ENCODE measurements at regions not wholly inside any gene's neighbourhood (a gene's known extent, or its start where the extent isn't known, plus 50 kb on each side); places are given as distances from the start of the nearest gene placed in this dataset.

DNA sequence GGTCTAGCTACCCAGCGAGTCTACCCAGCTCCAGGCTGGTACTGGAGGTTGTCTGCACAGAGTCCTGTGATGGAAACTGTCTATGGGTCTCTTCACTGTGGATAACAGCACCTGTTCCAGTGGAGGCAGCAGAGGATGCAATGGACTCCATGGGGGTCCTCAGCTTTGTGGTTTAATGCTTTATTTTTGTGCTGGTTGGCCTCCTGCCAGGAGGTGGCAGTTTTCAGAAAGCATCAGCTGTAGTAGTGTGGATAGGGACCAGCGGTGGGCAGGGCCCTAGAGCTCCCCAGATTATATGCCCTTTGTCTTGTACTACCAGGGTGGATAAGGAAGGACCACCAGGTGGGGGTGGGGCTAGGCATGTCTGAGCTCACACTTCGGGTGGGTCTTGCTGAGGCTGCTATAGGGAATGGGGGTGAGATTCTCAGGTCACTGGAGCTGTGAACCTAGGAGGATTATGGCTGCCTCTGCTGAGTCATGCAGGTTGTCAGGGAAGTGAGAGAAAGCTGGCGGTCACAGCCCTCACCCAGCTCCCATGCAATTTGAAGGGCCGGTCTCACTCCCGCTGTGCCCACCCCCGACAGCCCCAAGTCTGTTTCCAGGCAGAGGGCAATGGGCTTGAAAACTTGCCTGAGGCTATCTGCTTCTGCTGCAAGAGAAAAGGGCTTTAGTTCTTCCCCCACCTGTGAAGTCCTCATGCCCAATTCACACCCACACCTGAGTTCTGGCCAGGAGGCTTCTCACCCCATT lies 397.1 kb downstream of the TLE1 start:
- DNase-seq (ENCODE audit: low read depth in 4 of 4, low spot score in 3 of 4) = no peak

DNA sequence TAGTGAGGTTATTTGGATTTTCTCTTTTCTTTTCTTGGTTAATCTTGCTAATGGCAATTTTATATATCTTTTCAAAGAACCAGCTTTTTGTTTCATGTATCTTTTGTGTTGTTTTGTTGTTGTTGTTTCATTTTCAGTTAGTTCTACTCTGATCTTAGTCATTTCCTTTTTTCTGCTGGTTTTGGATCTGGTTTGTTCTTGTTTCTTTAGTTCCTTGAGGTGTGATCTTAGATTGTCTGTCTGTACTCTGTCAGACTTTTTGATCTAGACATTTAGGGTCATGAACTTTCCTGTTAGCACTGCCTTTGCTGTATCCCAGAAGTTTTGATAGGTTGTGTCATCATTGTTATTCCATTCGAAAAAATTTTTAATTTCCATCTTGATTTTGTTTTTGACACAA lies 399.7 kb downstream of the TLE1 start:
- no peak for DNase-seq (ENCODE audit: low read depth in 4 of 4, low spot score in 3 of 4)

DNA sequence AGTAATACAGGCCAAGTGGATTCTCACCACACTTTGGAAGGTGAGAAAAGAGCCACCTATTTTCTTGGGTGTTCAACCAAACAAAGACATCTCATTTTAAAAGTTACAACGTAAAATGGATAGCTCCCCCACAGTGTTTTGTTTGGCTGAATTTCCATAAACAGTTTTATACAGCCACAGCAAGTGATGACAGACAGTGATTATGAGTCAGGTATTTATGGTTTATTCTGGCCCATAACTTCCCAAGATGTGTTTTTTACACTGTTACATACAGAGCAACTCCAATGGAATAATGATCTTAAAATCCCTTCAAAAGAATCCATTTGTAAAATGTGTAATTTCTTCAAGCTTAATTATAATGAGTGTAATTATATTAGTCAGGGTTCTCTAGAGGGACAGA lies 421.3 kb downstream of the TLE1 start:
- no peak for DNase-seq (ENCODE audit: low read depth in 4 of 4, low spot score in 3 of 4)

DNA sequence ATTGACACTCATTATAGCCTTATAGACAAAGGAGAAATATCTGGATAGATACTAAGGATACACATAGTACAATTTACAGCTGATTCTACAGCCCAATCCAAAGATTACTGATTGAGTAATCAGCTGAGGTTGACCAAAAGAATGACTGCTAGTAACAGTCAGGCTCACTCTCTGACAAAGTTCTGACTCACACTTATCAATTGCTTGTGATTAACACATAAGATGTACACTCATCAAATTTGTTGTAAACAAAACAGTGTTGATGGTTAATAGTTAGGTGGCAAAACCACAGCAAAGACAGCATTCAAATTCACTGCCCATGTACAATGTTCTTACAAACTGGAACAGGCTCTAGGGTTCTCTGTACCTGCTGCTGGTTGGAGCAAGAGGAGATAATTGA lies 422.7 kb downstream of the TLE1 start:
- no peak for DNase-seq (ENCODE audit: low read depth in 4 of 4, low spot score in 3 of 4)

DNA sequence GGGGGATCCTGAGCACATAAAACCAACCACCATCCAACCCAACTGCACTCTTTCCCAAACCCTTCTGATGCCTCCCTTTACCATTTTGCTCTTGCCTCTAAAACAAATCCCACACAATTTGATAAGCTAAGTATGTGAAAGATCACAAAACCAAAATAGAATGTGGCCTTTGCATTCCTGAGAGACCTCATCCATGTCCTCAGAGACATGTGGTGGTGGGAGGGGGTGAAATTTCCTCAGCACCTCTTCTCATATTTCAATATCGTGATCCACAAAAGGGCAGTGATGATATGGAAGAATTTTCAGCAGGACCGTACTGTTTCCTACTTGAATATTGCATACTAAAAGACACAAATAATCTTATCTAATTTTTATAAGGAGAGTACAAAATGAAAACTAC lies 423.3 kb downstream of the TLE1 start:
- DNase-seq (ENCODE audit: low read depth in 4 of 4, low spot score in 3 of 4) = no peak

DNA sequence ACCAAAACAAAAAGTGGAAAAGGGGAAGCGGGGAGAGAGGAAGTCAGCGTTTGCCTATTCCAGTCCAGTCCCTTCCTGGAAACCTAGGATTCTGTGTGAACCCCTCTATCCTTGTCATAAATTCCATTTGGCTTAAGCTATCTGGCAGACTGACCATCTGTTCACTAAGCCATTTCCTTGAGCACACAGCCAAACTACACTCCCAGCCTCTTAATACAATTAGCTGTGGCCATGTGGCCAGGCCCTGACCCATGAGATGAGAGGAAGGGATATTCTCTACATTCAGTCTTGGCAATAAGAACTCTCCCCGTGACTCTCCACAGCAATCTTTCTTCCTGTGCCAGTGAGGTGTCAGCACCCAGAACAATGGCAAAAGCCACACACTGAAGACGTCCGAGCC lies 424.8 kb downstream of the TLE1 start:
- DNase-seq (ENCODE audit: low read depth in 4 of 4, low spot score in 3 of 4) = no peak

DNA sequence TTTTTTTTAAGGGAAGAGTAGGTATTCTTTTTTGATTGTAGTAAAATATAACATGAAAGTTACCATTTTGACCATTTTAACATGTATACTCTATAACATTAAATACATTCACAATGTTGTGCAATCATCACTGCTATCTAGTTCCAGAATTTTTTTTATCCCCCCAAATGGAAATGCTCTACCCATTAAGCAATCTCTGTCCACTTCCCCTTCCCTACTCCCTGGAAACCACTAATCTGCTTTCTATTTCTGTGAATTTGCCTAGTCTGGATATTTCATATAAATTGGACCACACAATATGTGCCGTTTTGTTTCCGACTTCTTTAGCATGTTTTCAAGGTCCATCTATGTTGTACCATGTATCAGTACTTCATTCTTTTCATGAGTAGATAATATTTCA lies 429.5 kb downstream of the TLE1 start:
- no peak for DNase-seq (ENCODE audit: low read depth in 4 of 4, low spot score in 3 of 4)

DNA sequence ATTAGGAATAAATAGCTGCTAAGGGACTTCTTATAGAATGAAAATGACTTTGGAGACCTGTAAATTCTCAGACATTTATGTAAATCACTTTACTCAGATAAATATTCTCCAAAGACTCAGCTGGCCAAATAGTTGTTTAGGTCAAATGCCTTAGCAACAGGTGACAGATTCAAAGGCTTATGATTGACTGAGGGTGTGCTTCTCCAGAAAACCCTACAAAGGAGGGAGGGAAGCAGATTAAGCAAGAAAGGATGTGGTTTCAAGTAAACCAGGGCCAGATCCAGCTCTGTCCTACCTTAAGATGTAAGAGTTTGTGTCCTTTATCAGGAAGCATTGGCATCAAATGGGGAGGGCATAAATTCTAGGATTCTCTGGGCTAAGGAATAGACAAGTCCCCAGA lies 433.0 kb downstream of the TLE1 start:
- no peak for DNase-seq (ENCODE audit: low read depth in 4 of 4, low spot score in 3 of 4)

DNA sequence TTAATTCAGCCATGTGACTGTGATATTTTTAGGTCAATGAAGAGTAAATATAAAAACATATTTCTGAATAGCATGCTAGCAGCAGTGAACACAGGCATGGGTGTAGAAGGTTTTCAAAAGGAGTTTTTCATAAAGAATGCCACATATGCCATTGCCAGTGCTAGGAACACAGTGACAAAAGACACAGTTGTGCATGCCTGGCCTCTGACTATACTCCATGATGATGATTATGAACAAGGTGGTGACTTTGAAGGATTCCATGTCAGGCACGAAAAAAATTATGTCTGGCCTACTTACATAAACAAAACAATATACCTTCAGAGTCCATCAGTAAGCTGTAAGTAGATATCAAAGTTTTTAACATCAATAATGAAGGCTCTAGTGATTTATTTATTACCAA lies 438.7 kb downstream of the TLE1 start:
- DNase-seq (ENCODE audit: low read depth in 4 of 4, low spot score in 3 of 4) = no peak

DNA sequence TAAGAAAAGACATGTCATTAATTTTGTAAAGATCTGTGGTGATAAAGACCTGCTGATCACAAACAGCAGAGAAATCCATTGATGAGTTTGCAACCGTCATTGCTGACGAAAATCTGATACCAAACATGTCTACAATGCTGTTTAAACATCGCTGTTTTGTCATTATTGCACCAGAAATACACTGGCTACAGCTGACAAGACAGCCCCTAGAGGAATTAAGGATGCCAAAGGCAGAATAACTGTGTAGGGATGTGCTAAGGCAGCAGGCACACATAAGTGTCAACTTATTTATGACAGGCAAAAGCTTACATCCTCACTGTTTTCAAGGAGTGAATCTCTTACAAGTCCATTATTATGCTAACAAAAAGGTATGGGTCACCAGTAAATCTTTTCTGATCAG lies 439.3 kb downstream of the TLE1 start:
- DNase-seq (ENCODE audit: low read depth in 4 of 4, low spot score in 3 of 4) = no peak

DNA sequence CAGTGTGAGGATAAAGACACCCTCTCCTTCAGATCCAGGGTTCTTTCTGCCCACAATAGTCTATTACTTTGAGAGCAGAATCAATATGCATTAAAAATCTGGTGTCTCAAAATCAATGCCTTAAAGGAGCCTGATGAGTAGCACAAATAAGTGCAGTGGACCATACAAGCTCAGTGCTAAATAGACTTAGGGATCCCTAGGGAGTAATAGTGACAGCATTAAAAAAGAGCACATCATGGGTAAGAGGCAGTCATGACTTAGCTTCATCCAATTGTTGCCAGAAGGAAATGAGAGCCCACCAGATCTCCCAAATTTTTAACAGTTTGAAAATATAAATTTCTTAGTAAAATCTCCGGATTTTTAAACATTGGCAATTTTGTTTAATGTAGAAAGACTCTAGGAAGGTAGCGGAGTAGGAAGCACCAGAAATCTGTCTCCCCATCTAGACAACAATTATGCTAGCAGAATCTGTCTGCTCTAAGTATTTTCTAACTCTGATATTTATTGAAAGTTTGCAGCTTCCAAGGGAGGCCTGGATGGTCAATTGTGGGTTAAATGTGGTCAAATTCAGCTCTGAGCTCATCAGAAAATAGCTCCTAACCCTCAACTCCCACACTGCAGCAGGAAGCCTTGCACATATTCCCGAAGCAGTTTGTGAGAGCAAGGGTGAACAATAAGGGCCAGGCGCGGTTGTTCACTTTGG lies 443.9 kb downstream of the TLE1 start:
- DNase-seq (ENCODE audit: low read depth in 4 of 4, low spot score in 3 of 4) = no peak

DNA sequence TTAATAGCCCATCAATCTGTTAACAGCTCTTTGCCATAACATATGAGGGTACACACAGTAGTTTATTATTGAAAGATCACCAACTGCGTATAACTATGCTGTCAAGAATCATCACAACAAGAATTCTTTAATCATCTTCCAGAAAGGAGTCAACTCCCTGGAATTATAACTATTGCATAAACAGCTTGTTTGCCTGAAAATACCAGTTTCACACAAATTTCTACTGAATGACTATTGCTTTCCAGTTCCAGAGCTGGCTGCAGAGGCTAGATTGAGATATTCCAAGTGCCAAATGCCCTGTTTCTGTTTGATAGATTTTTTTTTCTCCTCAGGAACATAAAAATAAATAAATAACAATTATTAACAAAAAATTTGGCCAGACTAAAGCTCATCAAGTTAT lies 444.7 kb downstream of the TLE1 start:
- no peak for DNase-seq (ENCODE audit: low read depth in 4 of 4, low spot score in 3 of 4)

DNA sequence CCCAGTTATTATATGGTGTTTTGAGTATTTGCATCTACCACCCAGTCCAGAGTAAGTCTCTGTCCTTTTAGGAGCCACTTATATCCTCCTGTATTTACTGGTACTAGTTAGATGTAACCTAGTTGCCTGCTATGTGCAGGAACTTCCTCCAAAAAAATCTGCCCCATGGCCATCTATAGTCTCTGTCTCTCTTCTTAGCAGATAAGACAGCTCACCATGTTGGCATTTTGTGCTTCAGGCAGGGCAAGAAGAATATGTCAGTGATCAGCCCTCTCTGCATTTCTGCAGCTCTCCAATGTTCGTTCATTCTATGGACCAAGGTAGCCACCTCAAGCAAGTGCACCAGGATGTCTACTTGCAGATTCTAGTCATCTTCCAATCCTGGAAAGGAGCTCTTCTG lies 446.5 kb downstream of the TLE1 start:
- no peak for DNase-seq (ENCODE audit: low read depth in 4 of 4, low spot score in 3 of 4)

DNA sequence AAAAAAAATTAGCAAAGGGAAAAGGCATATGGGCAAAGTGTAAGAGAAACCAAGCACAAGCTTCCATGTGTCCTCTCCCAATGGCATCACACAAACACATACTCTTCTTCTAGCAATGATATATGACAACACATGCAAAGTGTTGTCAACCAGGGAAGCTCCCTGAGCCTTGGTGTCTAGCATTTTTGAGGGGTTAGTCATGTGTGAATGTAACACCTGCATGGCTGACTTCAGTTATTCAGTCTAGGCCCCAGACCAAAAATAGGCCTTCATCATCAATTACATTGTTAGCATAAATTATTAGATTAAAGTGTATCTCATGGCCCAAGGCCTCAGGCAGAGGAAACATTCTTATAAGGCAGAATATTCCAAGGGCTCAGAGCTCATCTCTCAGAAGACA lies 450.0 kb downstream of the TLE1 start:
- DNase-seq (ENCODE audit: low read depth in 4 of 4, low spot score in 3 of 4) = no peak

DNA sequence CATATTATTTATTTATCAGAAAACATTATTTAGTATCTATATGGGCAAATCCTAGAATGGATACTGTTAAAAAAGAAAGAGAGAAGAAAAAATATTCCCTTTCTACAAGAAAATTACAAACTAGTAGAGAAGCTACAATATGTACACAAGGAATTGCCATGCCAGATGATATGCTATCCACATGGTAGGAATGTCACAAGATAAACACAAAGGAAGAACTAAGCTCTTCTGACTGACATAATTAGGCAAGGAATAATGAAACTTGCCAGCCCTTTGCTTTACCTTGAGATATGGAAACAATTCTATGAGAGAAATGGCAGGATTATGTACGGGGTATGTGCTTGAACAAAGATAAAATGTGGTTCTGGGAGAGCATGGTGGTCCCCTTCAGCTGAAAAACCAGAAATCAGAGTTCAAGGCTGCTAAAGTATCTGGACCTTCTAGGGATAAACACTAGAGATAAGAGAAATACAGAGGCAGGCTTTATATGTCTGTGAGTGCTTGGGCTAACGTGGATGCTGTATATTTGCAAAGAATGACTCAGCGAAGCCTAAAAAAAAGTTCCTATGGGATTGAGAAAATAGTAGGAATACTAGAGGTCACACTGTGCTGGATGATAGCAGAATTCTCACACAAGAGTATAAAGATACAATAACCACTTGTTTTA lies 451.6 kb downstream of the TLE1 start:
- DNase-seq (ENCODE audit: low read depth in 4 of 4, low spot score in 3 of 4) = no peak

DNA sequence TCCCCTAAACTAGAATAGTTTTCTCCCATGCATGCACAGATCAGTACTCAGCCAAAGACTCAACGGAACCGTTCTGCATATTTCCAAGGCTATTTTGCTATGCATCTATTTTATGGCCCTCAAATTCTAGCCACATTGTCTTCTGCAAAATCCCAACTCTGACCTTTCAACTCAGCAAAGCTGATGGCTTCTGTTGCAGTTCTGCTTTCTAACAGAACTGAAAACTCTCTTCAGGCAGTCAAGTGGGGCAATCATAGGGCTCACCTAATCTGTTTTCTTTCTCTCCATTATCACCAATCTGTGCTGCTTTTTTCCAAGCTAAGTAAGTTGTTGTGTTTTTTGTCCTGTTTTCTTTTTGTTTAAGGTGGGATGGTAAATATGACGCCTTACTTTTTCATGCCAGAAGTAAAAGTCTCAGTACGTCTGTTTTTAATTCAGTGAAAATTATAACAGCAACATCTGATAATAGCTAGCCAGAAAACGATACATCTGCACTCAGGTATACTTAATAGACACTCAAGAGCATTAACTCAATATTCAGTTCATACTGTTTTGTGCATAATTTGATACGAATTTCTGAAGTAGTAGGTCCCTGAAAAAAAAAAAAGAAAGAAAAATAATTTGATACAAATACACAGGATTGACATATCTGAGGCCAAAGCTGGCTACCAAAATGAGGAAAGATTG lies 454.3 kb downstream of the TLE1 start:
- DNase-seq (ENCODE audit: low read depth in 4 of 4, low spot score in 3 of 4) = no peak

DNA sequence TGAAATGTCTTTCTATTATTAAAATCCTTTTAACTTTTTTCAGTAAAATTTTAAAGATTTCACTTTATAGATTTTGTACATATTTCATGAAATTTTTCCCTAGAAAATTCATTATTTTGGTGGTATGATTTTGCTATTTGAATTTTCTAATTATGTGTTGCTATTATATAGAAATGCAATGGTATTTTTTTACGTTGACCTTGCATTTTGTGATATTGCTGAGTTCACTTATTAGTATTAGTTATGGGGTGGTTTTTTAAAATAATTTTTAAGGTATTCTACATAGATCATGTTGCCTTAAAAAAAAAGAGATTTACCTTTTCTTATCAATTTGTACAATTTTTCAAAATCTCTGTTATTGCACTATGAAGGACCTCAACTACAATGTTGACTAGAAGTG lies 458.3 kb downstream of the TLE1 start:
- DNase-seq (ENCODE audit: low read depth in 4 of 4, low spot score in 3 of 4) = no peak

DNA sequence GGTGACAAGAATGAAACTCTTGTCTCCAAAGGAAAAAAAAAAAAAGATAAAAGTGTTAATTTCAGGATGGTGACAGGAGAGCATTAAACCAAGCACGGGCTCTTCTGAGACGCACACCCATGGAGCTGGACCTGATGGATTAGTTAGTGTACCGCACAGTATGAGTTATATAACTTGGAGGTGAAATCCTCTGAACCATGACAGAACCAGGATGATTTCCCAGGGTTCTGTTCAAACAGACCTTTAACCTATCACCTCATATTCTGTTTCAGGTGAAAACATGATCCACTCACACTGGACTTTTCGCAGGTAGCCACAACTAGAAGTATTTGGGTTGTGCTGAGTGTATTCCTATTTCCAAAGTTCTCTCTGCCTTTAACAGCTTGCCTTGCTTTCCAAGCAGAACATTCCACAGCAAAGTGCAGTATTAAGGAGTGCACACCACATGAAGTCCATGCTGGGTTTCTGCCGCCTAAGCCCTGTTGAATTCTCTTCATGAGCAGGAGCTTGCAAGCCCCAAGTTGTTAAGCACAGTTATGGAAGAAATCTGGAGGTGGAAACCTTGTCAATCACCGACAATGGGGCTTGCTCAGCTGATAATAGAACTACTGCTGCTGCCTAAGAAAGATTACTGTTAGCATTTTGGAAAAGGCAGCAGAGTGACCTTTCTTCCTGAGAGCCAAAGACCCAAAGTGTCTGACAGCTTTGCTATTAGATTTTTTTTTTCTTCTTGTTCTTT lies 461.7 kb downstream of the TLE1 start:
- no peak for DNase-seq (ENCODE audit: low read depth in 4 of 4, low spot score in 3 of 4)

DNA sequence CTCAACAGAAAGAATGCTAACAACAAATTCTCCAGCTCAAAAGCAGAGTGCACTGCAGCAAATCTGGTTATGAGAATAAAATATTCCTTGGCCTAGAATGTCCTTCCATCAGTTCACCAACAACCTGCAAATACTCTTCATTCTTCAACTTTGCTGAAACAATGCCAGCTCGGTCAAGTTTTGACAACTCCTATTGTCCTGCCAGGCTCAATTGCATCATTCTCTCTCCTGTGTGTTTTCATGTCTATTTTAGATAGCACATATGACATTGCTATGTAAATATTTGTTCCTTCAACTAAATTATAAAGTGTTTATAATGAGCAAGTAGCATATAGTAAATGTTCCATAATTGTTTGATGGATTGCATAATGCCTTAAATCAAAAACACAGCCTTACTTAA lies 463.8 kb downstream of the TLE1 start:
- no peak for DNase-seq (ENCODE audit: low read depth in 4 of 4, low spot score in 3 of 4)

DNA sequence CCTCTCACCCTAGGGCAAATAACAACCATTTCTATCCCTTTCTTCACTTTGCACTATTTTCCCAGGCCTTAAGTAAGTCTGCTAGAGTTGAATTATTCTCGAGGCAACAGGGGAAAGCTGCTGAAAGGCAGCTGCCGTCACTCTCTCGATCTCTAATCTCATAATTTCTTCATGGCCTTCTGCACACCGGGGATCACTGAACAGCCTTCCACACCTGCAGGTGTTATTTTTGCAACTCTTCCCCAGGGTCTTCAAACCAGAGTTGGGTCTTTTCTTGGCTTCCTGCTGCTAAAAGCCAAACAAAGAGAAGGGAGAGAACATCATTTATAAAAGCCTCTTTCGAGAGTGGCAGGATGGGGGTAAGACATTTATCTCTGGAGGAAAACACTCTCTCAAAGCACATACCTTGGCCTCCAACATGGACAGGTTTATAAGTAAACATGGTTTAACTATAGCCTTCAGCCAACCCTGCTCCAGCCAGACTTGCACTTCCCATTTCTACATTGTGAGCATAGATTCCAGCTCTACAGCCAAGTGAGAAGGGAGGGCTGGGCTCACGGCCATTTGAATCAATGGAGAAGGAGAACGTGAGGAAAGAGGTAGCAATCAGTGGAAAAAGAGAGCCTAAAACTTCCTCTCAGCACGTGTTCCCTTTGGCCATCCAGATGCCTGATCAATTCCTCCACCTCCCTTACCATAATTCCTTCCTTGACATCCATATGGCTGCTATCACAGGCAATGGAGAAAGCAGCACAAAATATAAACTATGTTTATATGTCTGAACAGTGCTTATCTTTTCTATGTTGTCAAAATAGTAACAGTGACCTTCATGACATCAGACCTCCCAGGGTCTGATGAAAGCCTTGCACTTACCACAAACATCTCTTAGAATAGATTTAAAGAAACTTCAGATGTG lies 464.9 kb downstream of the TLE1 start:
- DNase-seq (ENCODE audit: low read depth in 4 of 4, low spot score in 3 of 4) = peak in 1 of 4 donors; percentile 19
